DMS 273 (cell line): ENCODE measurements at regions not wholly inside any gene's neighbourhood (a gene's known extent, or its start where the extent isn't known, plus 50 kb on each side); places are given as distances from the start of the nearest gene placed in this dataset.

Experiments used
- DNase-seq: peaks from one replicate; lab custom pipeline; 2025; ENCODE audit not compliant: unreplicated experiment; lab: John Stamatoyannopoulos, UW

GRCh38 chr17:5635949-5636348 is 51.6 kb upstream of the NLRP1 start:
- DNase-seq = no peak

DNA sequence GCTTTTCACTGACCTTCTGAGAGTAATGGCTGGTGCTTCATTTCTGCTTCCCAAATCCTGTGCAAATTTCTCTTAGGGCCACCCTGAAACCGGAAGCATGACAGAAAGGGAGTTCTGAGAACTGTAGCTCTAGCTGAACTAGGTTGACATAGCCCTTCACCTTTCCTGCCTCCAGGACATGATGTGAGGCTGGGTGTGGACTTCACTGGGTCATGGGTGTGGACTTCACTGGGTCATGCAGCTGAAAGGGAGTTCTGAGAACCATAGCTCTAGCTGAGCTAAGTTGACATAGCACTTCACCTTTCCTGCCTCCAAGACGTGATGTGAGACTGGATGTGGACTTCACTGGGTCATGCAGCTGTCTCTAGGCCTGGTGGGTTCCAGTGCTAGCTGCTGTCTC is 54.3 kb upstream of the NLRP1 start:
- DNase-seq = no peak

- DNase-seq = no peak
Measured at GRCh38 chr17:5640726-5641125, 56.4 kb upstream of the NLRP1 start.

GRCh38 chr17:5642752-5643151 is 58.4 kb upstream of the NLRP1 start:
- no peak for DNase-seq

GRCh38 chr17:5644065-5644464 is 59.8 kb upstream of the NLRP1 start:
- no peak for DNase-seq

- no peak for DNase-seq
Measured at GRCh38 chr17:5651348-5651747, 67.0 kb upstream of the NLRP1 start.

DNA sequence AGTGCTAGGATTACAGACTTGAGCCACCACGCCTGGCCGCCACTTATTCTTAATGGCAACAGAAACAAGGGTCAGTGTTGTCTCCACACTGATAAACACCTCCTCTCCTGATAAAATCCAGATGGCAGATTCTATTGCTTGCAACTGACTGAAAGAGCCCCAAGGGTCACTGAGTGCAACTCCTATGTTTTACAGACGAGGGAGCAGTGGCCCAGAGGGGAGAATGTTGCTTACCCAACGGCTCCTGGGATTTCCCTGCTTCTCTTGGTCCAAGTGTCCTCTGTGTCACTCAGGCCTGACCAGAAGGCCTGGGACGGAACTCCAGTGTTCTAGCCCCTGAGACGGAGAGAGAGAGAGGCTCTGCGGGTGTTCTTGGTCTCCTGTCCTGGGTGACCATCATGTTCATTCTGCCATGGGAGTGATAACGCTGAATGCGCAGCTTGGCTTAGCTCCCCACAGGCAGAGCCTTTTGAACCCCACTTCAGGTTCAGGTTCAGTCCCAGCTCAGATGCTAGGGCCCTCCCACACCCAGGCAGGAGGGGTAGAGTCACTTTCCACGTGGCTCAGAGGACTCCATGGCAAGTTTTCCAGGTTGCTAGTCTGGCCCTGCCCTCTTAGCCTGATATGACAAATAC is 77.3 kb upstream of the NLRP1 start:
- no peak for DNase-seq

- no peak for DNase-seq
Measured at GRCh38 chr17:5662409-5663085, 78.2 kb upstream of the NLRP1 start.

GRCh38 chr17:5665164-5665563 is 80.9 kb upstream of the NLRP1 start:
- peak; percentile 24 for DNase-seq

- peak; percentile 2 for DNase-seq
Measured at GRCh38 chr17:5667871-5668270, 83.6 kb upstream of the NLRP1 start.

DNA sequence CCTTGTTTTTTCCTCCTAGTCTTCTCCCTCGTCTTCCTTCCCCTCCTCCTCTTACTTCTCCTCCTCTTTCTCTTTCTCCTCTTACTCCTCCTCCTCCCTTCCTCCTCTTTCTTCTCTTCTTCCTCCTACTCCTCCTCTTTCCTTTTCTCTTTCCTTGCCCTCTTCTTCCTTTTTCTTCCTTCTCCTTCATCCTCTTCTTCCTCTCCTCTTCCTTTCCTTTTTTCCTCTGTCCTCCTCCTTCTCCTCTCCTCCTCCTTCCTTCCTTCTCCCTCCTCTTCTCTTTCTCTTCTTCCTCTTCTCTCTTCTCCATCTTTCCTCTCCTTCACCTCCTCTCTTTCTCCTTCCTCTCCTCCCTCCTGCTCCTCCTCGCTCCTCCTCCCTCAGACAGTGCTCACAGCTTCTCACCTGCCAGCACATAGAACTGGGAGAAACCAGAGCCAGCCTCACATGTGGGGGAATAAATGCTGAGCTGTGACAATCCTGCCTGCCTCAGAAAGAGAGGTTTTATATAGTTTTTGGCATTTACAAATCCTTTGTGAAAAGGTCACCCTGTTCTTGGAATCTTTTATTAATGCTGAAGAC is 84.3 kb upstream of the NLRP1 start:
- DNase-seq = no peak

GRCh38 chr17:5669191-5669590 is 84.9 kb upstream of the NLRP1 start:
- DNase-seq = no peak

DNA sequence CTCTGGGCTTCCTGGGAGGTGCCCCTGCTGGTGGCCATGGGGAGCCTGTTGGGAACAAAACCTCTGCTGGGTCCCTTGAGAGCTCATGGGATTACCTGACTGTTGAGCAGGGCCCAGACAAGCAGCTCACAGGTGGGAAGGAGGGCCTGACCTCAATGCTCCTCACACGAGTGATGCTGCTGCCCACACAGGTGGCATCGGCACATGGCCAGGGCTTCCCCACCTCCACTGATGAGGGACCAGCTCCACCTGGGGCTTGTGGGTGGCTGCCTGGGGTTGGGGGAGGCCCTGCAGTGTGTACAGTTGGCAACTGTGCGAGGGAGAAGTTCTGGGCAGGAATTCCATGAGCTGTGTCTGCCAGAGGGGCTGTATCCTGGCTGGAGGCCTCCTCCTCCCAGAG is 87.8 kb upstream of the NLRP1 start:
- DNase-seq = no peak

DNA sequence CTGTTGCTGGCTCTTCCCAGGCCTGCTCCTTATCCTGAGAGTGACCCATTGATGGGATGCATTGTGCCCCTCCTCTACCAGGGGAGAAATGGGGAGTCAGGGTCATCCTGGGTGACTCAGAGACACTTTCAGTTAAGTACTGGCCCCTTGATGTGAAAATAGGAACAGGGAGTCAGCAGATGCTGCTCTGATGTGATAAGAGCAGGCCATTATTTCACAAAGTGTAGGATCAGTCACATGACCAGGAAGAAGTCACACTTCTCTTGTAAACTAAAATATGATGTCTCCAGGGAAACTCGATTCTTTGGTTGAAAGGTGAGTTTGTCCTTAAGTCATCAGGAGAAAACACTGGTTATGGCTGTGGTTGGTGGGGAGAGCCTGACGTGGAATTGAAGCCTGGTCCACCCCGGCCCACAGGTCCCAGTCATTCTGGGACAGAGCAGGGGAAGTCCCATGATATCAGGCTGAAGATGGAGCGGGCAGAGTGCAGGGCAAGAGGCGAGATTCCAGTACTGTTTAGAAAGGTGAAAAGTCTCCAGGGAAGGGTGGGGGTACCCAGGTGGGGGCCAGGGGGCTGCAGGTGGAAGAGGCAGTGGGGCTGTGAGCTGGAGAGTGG is 88.6 kb upstream of the NLRP1 start:
- no peak for DNase-seq

DNA sequence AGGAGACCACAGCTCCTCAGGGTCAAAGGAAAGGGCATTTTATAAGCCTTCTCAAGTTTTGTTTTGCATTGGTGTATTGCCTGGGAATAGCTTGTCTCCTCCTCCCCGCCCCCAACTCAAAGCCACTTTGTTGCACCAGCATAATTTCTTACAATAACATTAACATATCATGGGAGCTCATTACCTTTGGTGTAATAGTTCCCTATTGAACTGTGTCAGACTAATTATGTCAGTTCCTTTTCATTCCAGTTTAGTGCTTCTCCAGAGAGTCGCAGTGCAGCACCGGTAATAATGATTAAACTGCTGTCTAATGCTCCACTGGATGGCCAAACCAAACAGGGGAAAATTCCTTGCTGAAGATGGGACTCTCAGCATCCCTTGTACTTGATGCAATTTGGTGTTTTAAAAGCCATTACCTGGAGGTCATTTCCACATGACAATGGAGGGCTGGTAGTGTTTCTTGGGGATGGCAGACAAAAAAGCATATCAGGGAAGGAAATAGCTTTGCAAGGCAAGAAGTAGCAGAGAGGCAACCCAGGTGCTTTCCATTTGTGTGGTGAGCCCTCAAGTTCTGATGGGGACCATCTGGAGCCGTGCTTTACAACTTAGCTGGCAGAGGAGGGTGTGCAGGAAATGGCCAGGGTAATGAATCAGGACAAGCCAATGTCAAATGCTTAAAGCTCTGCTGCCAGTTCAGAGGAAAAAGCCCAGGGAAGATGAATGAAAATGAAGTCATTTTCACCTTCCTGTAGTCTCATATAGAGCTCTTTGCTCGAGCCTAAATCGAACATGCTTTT is 91.5 kb upstream of the NLRP1 start:
- no peak for DNase-seq

GRCh38 chr17:5677620-5678019 is 93.3 kb upstream of the NLRP1 start:
- DNase-seq = no peak

GRCh38 chr17:5678171-5678570 is 93.9 kb upstream of the NLRP1 start:
- DNase-seq = no peak

DNA sequence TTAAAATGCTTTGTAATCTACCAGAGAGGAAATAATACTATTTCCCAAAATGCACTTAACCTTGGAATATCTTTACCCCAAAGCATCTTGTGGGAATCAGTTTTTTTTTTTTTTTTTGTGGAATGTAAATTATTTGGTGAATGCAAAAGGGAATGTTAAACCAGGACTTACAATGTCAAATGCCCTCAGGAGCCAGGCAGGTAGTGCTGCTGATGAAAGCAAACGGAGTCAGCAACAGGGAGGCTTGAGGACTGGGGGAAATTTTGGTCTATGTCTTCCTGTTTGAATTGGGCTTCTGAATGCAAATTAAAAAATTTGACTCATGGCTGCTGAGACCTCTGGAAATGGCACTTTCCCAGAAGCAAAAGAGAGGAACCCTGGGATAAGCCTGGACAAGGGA is 96.5 kb upstream of the NLRP1 start:
- DNase-seq = no peak

GRCh38 chr17:5683241-5683640 is 98.9 kb upstream of the NLRP1 start:
- DNase-seq = no peak

DNA sequence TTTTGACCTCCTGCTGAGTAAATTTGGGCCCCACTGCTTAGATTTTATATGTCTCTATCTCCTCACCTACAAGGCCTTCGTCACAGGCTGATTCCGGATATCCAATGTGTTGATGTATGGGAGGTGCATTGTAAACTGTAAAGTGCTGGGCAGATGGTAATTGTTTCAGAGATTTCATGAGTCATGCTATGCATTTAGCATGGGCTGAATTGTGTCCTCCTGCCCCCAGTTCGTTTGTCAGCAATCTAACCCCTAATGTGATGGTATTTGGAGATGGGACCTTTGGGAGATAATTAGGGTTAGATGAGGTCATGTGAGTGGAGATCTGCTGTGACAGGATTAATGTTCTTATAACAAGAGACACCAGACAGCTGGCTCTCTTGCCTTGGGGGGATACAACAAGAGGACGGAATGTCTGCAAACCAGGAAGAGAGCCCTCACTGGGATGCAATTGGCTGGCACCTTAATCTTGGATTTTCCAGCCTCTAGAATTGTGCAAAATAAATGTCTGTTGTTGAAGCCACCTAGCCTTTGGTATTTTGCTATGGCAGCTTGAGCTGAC is 101.8 kb upstream of the NLRP1 start:
- DNase-seq = no peak

- DNase-seq = no peak
Measured at GRCh38 chr17:5687646-5688045, 103.3 kb upstream of the NLRP1 start.
